ELF-1 (cell line): ENCODE measurements at regions not wholly inside any gene's neighbourhood (a gene's known extent, or its start where the extent isn't known, plus 50 kb on each side); places are given as distances from the start of the nearest gene placed in this dataset.
"Not testable (repeated sequence)": the region's sequence is repeated elsewhere in the genome, so short reads cannot be mapped to it uniquely, and the experiment has no call there.

Experiments used
- DNase-seq: peaks from one replicate; pipeline ENCODE4 v3.0.0-alpha.2; 2016; ENCODE audit warnings: low read depth, low spot score

DNA sequence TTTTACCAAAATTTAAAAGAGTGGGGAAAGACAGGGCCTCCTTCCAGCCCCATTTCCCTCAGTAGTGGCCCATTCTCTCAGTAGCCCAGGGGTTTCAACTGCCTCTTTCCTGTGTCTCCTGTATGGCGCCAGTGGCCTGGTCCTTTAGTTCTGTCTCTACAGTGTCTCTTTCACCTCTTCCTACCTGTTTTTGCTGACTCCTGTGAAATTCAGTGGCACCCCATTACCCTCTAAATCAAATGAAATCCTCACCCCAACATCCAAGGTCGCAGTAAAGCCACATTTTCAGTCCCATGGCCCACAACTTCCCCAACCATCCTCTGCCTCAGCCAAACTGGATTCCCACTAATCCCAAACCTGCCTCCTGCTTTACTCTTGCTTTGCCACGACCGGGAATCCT is 200.7 kb downstream of the IPMK start:
- DNase-seq = no peak

DNA sequence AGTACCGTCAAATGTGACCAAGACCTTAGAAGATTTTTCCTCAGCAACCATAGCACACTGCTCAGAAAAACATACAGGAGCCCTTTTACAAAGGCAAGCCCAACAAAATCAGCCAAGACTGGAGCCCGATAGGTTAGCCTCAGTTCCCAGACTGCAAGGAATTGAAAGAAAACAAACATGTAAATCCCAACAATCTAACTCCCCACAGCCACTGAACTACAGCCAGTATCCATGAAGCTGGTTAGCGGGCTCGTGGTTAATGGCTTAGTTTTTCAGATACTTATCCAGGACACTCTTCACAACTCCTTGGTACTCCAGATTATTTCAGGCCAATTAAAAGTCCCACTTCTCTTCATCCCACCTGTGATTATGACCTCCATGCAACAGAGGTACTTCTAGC is 201.6 kb downstream of the IPMK start:
- DNase-seq = no peak

DNA sequence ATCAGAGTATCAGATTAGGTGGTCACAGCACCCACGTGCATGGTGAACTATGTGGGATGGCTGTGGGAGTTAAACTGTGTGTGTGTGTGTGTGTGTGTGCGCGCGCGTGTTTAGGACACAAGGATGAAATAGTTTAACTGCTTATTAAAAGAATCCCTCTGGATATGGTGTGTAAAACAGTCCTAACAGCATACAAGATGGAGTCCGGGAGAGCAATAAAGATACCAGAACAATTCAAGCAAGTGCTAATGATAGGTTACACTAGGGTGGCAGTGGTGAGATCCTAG is 202.2 kb downstream of the IPMK start:
- DNase-seq = no peak

DNA sequence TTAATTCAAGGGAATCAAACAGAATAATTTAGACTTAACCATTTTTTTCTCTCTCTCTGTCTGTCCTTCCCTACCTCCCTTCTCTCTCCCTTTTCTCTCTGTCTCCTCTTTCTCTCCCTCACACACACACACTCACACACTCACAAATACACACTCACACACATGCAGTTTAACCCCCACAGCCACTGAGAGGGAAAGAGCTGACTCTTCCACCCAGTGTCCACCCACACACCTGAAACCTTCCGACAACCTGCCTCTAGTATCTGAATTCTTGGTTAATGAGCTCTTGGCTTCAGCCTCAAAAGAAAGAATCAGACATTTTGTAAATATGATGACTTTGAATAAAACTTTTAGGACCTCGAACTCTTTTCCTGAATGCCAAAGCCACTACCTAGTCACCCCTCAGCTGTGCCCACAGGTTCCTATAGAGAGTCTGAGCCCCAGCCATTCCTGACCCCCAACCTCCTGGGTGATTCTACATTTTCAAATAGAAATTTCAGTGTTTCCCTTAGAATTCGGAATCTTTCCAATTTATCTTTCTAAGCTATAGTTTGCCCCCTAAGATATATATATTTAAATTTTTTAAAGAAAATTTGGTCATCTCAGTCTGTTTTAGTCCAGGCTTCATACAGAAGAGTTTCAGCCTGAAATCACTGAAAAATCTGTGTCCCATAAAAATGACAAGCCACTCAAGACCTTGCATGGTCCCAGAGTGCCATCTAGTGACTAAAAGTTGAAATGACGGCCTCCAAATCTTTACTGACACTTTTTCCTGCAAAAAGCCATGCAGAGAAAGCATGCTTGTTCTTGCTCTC is 202.8 kb downstream of the IPMK start:
- DNase-seq = peak; percentile 59

DNA sequence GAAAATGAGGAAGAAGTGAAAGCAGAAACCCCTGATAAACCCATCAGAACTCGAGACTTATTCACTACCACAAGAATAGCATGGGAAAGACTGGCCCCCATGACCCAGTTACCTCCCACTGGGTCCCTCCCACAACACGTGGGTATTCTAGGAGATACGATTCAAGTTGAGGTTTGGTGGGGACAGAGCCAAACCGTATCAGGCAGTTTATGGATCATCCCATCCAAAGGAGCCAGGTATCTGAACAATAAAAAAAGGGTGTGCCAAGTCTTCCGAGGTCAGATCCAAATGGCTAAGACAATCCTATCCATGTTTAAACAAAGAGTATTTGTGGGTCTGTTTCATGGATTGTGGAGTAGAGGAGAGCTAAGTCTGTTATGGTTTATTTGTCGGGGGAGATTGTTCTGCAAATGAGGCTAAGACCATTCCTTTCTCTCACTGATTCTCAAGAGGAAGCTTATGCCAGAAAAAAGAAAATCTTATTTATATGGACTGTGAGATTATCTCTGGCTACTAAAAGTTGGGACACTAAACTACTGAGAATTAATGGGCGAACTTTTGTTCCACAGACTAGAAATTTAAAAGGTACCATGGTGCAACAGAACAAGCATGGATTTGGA is 203.7 kb downstream of the IPMK start:
- no peak for DNase-seq

DNA sequence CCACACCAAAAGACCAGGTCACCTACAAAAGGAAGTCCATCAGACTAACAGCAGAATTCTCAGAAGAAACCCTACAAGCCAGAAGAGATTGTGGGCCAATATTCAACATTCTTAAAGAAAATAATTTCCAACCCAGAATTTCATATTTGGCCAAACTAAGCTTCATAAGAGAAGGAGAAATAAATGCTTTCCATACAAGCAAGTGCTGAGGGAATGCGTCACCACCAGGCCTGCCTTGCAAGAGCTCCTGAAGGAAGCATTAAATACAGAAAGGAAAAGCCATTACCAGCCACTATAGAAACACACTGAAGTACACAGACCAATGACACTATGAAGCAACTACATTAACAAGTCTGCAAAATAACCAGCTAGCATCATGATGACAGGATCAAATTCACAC is 209.0 kb downstream of the IPMK start:
- DNase-seq = not testable (repeated sequence)

DNA sequence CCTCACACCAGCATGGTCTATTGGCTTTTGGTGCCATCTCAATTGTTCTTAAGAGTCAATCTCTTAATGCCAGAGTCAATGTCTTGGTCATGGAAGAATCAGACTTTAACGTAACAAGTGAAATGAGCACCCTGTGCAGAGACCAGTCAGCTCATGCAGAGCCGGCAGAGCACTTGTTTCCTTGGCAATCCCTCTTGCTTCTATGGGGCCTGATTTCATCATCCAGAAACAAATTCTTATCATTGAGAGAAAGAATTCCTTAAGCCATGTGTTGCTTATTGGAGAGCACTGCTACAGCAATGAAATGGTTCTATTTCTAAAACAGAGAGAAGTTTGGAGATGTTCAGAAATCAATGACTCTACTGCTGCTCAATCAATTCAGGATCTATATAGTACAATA is 212.8 kb downstream of the IPMK start:
- DNase-seq = no peak

DNA sequence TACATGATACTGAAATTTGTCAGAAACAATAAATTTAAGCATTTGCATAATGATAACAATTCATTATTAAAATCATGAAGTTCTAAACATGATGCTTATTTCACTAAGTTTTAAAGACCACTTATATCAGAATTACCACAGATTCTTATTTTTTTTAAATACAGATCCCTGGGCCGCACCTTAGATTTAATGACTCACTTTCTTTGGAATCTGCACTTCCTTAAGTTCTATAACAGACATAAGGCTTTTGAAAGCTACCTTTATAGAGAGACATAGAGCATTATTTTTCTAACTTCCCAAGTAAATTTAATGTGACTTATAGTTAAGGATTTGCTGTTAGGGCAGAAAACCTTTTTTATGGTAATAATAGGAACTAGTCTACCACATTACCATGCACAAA is 214.9 kb downstream of the IPMK start:
- no peak for DNase-seq

DNA sequence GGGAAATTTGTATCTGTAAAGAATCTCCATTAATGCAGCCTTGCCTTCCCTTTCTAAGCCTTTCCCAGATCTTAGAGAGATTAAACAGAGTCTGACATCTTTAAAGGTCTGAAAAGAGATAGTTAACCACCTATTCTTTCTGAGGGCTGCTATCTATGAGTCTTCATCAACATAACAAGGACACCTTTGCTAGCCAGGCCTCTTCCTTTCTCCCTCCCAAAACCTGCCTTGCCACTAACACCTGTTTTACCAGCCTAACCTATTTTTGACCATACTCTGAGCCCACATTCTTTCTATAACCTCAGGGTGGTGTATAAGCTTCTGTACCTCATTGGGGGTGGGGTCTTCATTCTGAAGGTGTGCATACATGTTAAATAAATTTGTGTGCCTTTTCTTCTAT is 217.1 kb downstream of the IPMK start:
- DNase-seq = peak; percentile 83

DNA sequence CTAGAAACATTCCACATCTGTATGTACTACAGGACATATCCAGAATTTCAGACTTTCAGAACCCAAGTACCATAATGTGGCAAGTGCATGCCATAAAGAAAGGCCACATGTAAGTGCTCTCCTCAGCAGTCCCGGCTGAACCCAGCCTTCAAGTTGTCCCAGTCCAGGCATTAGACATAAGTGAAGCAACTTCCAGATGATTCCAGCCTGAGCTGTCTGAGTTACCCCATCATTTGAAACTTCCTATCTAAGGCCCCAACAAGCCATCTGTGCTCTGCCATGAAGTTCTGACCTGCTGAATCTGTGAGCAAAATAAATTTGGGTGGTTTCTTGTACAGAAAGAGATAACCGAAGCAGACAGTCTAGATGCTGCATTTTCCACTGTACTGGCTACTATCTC is 218.8 kb downstream of the IPMK start:
- no peak for DNase-seq

DNA sequence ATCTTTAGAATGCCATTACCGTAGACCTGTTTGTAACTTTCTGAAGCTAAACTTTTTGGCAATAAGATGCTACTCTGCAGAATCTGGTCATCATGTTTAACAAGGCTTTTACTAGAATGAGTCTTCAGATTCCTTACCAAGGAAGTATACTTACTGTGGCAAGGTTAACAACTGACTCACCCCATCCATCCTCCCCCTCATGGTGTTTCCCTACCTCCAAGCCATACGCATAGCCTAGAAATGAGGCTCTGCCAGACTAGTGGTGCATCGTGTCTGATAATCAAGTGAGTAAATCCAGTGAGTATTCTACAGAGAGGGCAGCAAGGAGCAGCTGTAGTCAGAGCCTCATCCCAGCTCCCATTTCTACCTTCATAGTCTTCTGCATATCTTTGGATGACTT is 223.6 kb downstream of the IPMK start:
- no peak for DNase-seq

DNA sequence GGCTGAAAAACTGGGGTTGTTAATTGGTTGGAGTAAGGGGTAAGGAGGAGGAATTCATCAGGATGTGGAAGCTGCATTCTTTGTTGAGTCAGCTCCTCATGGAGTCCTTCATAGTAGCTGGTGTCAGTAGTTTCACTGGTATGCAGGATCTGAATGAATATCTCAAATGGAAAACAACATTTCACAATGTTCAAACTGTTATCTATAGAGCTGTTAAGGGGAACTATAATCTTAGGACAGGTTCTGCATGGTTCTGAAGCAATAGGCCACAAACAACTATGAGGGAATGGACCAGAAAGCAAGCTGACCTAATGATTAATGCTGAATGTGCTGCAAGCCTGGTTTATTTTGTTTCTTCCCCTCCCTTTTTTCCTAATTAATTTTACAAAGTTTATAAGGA is 225.8 kb downstream of the IPMK start:
- no peak for DNase-seq

DNA sequence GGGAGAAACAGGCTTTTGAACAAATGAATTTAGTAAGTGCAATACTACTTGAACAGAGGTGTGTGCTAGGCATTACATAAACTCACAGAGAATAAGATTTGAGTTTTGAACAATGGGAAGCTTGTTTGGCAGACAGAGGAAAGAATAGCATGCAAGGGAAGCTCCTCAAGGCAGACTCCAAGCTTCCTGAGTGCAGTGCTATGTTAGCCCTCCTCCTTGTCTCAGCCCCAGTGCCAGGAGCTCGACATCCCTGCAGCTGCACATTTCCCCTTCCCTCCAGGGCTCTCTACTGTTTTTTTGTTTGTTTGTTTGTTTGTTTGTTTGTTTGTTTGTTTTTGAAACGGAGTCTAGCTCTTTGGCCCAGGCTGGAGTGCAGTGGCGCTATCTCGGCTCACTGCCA is 237.5 kb downstream of the IPMK start:
- DNase-seq = no peak

DNA sequence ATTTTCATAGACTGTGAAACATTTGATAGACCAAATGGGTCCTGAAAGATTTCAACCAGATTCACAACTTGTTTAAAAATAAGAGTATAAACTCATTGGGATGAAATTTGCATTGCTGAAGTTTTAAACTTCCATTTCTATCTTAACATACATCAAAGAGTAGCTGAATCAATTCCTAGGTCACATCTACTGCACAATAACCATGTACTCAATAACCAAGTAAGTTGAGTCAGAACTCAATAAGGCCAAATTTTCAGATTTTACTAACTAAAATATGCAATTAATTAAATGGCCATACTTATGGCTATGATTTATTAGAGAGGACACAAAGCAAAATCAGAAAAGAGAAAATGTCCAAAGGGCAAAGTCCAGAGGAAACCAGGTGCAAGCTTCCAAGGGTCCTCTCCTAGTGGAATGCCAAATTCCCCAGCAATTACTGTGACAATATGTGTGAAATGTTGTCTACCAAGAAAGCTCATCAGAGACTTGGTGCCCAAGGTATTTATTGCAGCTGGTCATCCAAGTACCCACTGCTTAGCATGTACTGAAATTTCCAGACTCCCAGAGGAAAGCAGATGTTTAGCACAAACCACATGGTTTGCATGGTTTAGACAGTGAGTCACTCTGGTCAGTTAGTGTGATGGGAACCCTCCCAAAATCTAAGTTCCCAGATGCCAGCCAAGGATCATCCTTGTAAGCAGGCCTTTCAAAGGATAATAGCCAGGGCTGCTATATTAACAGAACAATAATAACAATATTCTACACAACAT is 238.9 kb downstream of the IPMK start:
- peak; percentile 9 for DNase-seq

DNA sequence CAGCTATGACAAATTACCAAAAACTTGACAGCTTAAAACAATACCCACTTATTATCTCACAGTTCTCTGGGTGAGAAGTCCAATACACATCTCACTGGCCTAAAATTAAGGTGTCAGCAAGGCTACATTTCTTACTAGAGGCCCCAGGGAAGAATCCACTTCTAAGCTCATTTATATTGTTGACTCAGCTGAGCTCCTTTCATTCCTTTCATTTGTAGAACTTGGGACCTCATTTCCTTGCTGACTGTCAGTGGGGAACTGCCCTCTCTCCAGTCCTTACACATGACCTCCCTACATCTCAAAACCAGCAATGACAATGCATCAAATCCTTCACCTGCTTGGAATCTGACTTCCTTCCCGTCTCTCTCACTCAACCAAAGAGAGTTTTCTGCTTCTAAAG is 240.3 kb downstream of the IPMK start:
- peak; percentile 10 for DNase-seq

DNA sequence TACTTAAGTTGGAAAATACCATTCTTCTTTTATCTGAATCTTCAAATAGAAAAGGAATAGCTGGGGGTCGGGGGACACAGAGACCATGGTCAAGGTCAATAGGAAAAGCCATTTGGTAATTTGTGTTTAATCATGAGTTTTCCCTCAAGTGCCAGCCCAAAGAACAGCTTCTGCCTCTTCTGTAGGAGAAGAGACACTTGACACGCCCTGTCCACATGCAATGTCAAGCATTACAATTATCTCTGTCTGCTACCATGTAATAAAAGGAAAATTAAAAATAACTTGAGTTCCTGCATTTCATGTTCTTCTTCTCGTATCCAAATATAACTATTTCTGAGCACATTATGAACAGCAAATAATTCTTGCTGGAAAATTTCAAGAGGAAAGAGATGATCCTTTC is 241.7 kb downstream of the IPMK start:
- no peak for DNase-seq

DNA sequence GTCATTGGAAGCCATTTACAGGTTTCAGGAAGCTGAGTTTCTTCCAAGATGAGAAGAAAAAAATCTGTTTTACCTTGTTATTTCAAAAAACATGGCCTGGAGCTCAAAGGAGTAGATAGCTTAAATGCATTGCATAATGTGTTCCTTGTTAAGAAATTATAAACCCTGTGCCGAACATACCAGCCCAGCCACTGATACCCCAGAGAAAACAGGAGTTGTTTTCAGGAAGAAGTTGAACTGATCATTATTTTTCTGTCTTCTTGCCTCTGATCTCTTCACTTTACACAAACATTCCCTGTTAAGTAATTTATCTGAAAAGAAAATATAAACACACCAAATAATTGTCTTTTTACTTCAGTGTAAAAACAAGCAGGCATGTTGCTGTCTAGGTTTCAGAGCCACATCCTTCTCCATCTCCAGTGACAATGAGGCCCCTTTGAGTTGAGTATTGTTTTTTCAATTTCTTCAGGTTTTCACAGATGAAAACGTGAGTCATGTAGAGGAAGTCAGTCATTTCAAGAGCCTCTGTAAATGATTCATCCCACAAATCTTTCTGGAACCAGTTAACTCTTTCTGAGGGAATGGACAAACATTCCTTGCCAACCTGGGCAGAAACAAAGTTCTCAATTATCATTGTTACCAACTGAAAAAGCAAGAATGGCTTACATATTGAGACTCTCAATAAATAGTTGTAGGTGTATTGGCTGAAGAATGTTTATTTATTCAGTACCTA is 244.2 kb downstream of the IPMK start:
- no peak for DNase-seq

DNA sequence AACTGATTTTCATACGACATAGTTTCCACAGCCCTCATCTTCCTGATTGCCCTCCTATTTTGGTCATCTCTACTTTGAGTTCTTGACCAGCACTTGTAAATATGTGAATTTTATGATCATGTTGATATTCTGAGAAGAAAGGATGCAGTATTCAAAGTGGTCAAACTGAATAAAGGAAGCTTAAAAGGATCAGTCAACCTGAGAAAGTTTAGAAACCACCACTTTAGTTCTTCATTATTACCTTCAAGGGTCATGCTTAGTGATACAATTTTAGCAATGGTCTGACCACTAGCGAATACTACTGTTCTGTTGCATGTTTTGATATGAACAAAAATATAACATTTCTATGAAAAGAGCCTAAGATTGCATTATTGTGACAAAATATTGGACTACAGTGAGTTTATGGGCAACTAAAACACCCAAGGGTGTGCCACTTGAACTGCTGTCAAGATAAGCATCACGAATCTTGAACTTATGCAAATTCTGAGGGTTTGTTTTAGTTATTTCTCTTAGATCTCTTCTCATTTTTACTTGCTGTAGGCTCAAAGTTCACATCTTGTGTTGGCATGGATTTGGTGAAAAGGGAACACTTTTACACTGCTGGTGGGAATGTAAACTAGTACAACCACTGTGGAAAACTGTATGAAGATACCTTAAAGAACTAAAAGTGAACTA is 247.7 kb downstream of the IPMK start:
- no peak for DNase-seq

DNA sequence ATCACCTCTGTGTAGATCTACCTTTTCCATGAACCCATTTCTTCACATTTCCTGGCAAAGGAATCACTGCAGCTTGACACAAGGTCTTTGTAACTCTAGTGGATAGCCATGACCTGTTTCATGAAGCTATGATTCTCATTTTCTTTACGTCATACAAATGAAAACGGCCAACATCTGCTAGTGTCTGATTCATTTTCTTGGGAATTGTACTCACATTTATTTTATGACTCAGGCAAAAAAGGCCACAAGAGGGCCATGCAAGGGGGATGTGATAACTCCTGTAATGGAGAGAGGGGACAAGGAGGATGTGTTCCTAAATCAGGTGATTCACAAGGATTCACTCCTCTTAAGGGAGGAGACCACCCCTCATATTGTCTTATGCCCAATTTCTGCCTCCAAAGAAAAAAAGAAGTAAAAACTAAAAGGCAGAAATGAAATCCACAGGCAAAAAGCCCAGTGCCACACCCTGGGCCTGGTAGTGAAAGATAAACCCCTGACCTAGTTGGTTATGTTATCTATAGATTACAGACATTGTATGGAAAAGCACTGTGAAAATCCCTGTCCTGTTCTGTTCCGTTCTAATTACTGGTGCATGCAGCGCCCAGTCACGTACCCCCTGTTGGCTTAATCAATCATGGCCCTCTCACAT is 249.9 kb downstream of the IPMK start:
- no peak for DNase-seq

DNA sequence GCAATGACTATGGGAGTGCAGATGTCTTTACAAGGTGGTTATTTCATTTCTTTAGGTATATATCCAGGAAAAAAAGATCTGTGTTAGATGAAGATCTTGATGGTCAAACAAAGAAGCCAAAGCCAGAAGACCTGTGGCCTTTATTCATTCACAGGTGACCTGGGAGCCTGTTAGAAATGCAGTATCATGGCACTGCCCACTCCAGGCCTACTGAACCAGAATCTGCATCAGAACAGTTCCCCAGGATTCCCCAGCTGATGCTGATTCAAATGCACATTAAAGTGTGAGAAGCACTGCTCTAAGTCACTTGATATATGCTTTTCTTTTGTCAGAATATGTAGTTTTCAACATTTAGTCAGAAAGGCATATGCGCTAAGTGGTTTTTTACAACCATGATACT is 251.1 kb downstream of the IPMK start:
- DNase-seq = no peak

DNA sequence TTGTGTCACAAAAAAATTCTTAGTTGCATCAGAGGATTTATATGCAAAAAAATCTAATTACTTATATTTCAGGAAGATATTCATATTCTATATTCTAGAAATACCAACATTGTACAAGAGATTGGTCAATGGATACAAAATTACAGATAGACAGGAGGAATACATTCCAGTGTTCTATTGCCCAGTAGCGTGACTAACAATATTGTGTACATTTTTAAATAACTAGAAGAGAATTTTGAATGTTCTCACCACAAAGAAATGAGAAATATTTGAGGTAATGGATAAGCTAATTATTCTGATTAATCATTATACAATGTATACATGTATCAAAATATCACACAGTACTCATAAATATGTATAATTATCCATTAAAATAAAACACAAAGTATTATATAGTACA is 253.3 kb downstream of the IPMK start:
- no peak for DNase-seq
